ENCODE measurements at regions not wholly inside any gene's neighbourhood (a gene's known extent, or its start where the extent isn't known, plus 50 kb on each side); places are given as distances from the start of the nearest gene placed in this dataset.

GRCh38 chr22:48357196-48357595 lies 1470.5 kb downstream of the BRD1 start:
- no peak overlapping the region for H3K4me3 ChIP-seq
- 50 to 63% (median 54%) methylated on average over 12 to 13 of the region's 13 CpGs for WGBS, 5 donors
- H3K27me3 ChIP-seq (replicated peaks in 1 of 7): peaks cover 0 to 58% (median 4%) of the 10 kb centered on the region in 7 donors
- peak; percentile 36 for DNase-seq
- no peak overlapping the region for H3K27ac ChIP-seq
- no peaks in the 10 kb centered on the region for H3K36me3 ChIP-seq
- no peaks in the 10 kb centered on the region for H3K9me3 ChIP-seq
- intact Hi-C loops (cut with DNase I; ENCODE audit: low total_unique reads): no loop called here
- TF ChIP-seq, protein P1, sequence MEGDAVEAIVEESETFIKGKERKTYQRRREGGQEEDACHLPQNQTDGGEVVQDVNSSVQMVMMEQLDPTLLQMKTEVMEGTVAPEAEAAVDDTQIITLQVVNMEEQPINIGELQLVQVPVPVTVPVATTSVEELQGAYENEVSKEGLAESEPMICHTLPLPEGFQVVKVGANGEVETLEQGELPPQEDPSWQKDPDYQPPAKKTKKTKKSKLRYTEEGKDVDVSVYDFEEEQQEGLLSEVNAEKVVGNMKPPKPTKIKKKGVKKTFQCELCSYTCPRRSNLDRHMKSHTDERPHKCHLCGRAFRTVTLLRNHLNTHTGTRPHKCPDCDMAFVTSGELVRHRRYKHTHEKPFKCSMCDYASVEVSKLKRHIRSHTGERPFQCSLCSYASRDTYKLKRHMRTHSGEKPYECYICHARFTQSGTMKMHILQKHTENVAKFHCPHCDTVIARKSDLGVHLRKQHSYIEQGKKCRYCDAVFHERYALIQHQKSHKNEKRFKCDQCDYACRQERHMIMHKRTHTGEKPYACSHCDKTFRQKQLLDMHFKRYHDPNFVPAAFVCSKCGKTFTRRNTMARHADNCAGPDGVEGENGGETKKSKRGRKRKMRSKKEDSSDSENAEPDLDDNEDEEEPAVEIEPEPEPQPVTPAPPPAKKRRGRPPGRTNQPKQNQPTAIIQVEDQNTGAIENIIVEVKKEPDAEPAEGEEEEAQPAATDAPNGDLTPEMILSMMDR (IDR thresholded peaks at IDR 0.05 in 8 of 11, conservative IDR thresholded peaks at IDR 0.05 in 3 of 11): no peak
- TF ChIP-seq POLR2A (IDR thresholded peaks at IDR 0.05): no peak
- no peak for TF ChIP-seq POLR2AphosphoS5 (IDR thresholded peaks at IDR 0.05)
- H3K4me1 ChIP-seq: no peaks in the 10 kb centered on the region

DNA sequence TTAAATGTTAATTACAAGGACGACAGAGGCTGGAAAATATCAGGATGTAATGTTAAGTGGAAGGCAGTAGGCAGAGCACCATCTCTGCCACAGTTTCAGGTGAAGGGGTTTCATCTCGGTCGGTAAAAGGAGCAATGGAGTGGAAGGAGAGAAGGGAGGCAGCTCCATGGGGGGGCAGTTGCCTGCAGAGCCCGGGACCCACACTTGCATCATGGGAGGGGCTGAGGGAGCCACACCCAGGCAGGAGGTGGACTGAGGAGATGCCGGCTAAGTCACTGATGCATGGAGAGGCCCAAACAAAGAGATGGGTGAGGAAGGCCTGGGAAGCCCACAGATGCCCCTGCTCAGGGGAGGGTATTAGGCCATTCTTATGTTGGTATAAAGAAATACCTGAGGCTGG lies 1470.9 kb downstream of the BRD1 start:
- no peaks in the 10 kb centered on the region for H3K4me1 ChIP-seq
- H3K9me3 ChIP-seq: no peaks in the 10 kb centered on the region
- TF ChIP-seq POLR2AphosphoS5 (IDR thresholded peaks at IDR 0.05) (no peak), POLR2A (IDR thresholded peaks at IDR 0.05) (no peak)
- TF ChIP-seq, protein P1 (IDR thresholded peaks at IDR 0.05 in 8 of 11, conservative IDR thresholded peaks at IDR 0.05 in 3 of 11): no peak
- intact Hi-C loops (cut with DNase I; ENCODE audit: low total_unique reads): no loop called here
- no peaks in the 10 kb centered on the region for H3K36me3 ChIP-seq
- WGBS, 5 donors: 74 to 86% (median 82%) methylated on average over 5 of the region's 5 CpGs
- no peak overlapping the region for H3K27ac ChIP-seq
- no peak for DNase-seq
- peaks cover 0 to 61% (median 4%) of the 10 kb centered on the region in 7 donors for H3K27me3 ChIP-seq (replicated peaks in 1 of 7)
- H3K4me3 ChIP-seq: no peak overlapping the region

- TF ChIP-seq, protein P1 (IDR thresholded peaks at IDR 0.05 in 8 of 11, conservative IDR thresholded peaks at IDR 0.05 in 3 of 11): no peak
- TF ChIP-seq POLR2AphosphoS5 (IDR thresholded peaks at IDR 0.05): no peak
- TF ChIP-seq POLR2A (IDR thresholded peaks at IDR 0.05): no peak
- H3K27ac ChIP-seq: no peak overlapping the region
- no peaks in the 10 kb centered on the region for H3K4me1 ChIP-seq
- no peaks in the 10 kb centered on the region for H3K36me3 ChIP-seq
- intact Hi-C loops (cut with DNase I; ENCODE audit: low total_unique reads): no loop called here
- H3K9me3 ChIP-seq: no peaks in the 10 kb centered on the region
- peaks cover 0 to 67% (median 4%) of the 10 kb centered on the region in 7 donors for H3K27me3 ChIP-seq (replicated peaks in 1 of 7)
- WGBS, 5 donors: 74 to 88% (median 80%) methylated on average over 5 of the region's 5 CpGs
- peak; percentile 35 for DNase-seq
- no peak overlapping the region for H3K4me3 ChIP-seq
These were observed 1473.6 kb downstream of the BRD1 start for GRCh38 chr22:48354096-48354495.

DNA sequence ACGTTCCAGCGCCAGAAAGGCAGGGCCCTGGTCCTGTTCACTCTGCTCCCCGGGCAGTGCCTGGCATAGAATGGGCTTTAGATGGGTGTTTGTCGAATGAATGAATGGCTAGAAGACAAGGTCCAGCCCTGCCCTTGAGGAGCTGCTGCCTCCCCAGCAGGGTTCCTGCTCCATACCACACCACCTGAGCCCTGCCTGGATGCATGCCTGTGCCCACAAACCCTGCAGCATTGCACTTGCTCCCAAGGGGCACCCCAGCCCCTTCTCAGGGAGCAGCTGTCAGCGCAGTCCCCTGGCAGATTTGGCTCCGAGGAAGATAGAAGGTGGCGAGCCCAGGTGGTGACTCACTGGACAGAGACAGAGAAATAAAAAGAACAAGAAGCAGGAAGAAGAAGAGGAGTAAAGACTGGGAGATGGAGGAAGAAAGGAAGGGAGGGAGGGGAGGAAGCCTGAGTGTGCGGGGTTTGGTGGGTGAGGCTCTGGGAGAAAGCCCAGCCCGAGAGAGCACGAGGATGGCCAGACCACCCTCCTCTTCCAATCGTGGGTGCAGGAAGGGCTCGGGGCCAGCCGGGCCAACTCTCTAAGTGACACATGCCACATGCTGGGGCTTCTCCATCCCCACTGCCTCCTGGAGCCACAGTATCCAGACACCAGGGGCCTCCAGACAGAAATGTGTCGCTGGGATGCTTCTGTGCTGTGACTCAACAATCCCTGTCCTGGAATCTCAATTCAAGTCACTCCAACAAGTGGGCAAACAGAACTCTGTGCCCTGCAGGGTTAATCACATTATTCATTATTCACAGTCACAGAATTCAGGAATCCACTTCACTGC lies 1474.3 kb downstream of the BRD1 start:
- H3K9me3 ChIP-seq: no peaks in the 10 kb centered on the region
- TF ChIP-seq POLR2A (IDR thresholded peaks at IDR 0.05): no peak
- TF ChIP-seq, protein P1 (IDR thresholded peaks at IDR 0.05 in 8 of 11, conservative IDR thresholded peaks at IDR 0.05 in 3 of 11): no peak
- TF ChIP-seq POLR2AphosphoS5 (IDR thresholded peaks at IDR 0.05): no peak
- H3K27ac ChIP-seq: no peak overlapping the region
- no peaks in the 10 kb centered on the region for H3K36me3 ChIP-seq
- peak; percentile 47 for DNase-seq
- peaks cover 0 to 59% (median 4%) of the 10 kb centered on the region in 7 donors for H3K27me3 ChIP-seq (replicated peaks in 1 of 7)
- H3K4me1 ChIP-seq: no peaks in the 10 kb centered on the region
- no peak overlapping the region for H3K4me3 ChIP-seq
- 64 to 79% (median 73%) methylated on average over 11 to 14 of the region's 14 CpGs for WGBS, 5 donors
- intact Hi-C loops (cut with DNase I; ENCODE audit: low total_unique reads): no loop called here

Measured in spleen (tissue), 11 donors.